Adrenal gland (tissue), 5 donors: ENCODE measurements at regions not wholly inside any gene's neighbourhood (a gene's known extent, or its start where the extent isn't known, plus 50 kb on each side); places are given as distances from the start of the nearest gene placed in this dataset.

Experiments
- POLR2A ChIP-seq, 2 donors: fragments of 450-650 bp; IDR thresholded peaks; one replicate each; pipeline ENCODE4 v1.6.1; 2017; ENCODE audit warnings: antibody characterized with exemption in 2 of 2, mild to moderate bottlenecking in 2 of 2, moderate library complexity in 1 of 2
- TF ChIP-seq, protein P1 (sequence below), 6 experiments: fragments of 450-650 bp in 4 of 6; fragments of 200-600 bp in 2 of 6; sonication (generic) in 1 of 6; IDR thresholded peaks; 1 replicate in 5 of 6; 2 replicates in 1 of 6; pipeline versions ENCODE4 v1.5.1 to v1.8.0; 2016 to 2021; ENCODE audit warnings: antibody characterized with exemption in 6 of 6, mild to moderate bottlenecking in 2 of 6, moderate library complexity in 1 of 6
- donor health status: DM: no; HTN: no; CAD: no.

DNA sequence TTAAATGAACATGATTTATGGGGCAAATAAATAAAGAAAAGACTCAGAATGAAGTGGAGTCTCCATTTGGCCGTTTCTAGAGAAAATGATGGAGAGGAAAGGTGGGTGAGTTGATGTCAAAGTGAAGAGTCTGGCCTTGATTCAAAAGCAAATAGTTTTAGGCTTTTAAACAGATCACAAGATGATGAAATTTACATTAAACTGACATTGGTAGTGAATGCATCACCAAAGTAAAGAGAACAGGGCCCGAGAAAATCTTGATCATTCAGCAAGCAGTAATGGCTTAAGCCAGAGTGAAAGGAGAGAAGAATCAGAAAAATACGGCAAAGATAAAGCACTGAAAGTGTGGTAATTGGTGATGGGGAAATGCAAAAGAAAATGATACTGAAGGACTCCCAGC, 460.0 kb upstream of the SGCD start:
- TF ChIP-seq, protein P1, sequence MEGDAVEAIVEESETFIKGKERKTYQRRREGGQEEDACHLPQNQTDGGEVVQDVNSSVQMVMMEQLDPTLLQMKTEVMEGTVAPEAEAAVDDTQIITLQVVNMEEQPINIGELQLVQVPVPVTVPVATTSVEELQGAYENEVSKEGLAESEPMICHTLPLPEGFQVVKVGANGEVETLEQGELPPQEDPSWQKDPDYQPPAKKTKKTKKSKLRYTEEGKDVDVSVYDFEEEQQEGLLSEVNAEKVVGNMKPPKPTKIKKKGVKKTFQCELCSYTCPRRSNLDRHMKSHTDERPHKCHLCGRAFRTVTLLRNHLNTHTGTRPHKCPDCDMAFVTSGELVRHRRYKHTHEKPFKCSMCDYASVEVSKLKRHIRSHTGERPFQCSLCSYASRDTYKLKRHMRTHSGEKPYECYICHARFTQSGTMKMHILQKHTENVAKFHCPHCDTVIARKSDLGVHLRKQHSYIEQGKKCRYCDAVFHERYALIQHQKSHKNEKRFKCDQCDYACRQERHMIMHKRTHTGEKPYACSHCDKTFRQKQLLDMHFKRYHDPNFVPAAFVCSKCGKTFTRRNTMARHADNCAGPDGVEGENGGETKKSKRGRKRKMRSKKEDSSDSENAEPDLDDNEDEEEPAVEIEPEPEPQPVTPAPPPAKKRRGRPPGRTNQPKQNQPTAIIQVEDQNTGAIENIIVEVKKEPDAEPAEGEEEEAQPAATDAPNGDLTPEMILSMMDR (IDR thresholded peaks at IDR 0.05), result no peak
- TF ChIP-seq POLR2A (IDR thresholded peaks at IDR 0.05), result no peak
